ENCODE measurements at regions not wholly inside any gene's neighbourhood (a gene's known extent, or its start where the extent isn't known, plus 50 kb on each side); places are given as distances from the start of the nearest gene placed in this dataset.
A peak's percentile ranks its signal among the peaks of the same experiment; 100 is the strongest.

- TF ChIP-seq ZFX (IDR thresholded peaks at IDR 0.05) (no peak), CTCF (conservative IDR thresholded peaks at IDR 0.05) (no peak)
- no peak overlapping the region for H3K27ac ChIP-seq
These were observed 333.1 kb upstream of the ZNF521 start for GRCh38 chr18:25685088-25685487.

GRCh38 chr18:25679491-25679890 lies 327.5 kb upstream of the ZNF521 start:
- TF ChIP-seq CTCF (conservative IDR thresholded peaks at IDR 0.05) = no peak
- TF ChIP-seq ZFX (IDR thresholded peaks at IDR 0.05) = no peak
- H3K27ac ChIP-seq = no peak overlapping the region

- no peak overlapping the region for H3K27ac ChIP-seq
- TF ChIP-seq ZFX (IDR thresholded peaks at IDR 0.05) (no peak), CTCF (conservative IDR thresholded peaks at IDR 0.05) (no peak)
These were observed 326.3 kb upstream of the ZNF521 start for GRCh38 chr18:25678221-25678620.

- no peak for TF ChIP-seq ZFX (IDR thresholded peaks at IDR 0.05)
- no peak for TF ChIP-seq CTCF (conservative IDR thresholded peaks at IDR 0.05)
- no peak overlapping the region for H3K27ac ChIP-seq
These were observed 323.3 kb upstream of the ZNF521 start for GRCh38 chr18:25675123-25675850.

GRCh38 chr18:25674183-25674582 lies 322.2 kb upstream of the ZNF521 start:
- no peak overlapping the region for H3K27ac ChIP-seq
- no peak for TF ChIP-seq ZFX (IDR thresholded peaks at IDR 0.05)
- TF ChIP-seq CTCF (conservative IDR thresholded peaks at IDR 0.05) = no peak

- peak; percentile 25 for TF ChIP-seq CTCF (conservative IDR thresholded peaks at IDR 0.05)
- TF ChIP-seq ZFX (IDR thresholded peaks at IDR 0.05) = no peak
- no peak overlapping the region for H3K27ac ChIP-seq
These were observed 320.5 kb upstream of the ZNF521 start for GRCh38 chr18:25672490-25672889.

- TF ChIP-seq ZFX (IDR thresholded peaks at IDR 0.05) (no peak), CTCF (conservative IDR thresholded peaks at IDR 0.05) (no peak)
- no peak overlapping the region for H3K27ac ChIP-seq
These were observed 317.8 kb upstream of the ZNF521 start for GRCh38 chr18:25669741-25670140.
